ENCODE measurements at regions not wholly inside any gene's neighbourhood (a gene's known extent, or its start where the extent isn't known, plus 50 kb on each side); places are given as distances from the start of the nearest gene placed in this dataset.
A peak's percentile ranks its signal among the peaks of the same experiment; 100 is the strongest.

DNA sequence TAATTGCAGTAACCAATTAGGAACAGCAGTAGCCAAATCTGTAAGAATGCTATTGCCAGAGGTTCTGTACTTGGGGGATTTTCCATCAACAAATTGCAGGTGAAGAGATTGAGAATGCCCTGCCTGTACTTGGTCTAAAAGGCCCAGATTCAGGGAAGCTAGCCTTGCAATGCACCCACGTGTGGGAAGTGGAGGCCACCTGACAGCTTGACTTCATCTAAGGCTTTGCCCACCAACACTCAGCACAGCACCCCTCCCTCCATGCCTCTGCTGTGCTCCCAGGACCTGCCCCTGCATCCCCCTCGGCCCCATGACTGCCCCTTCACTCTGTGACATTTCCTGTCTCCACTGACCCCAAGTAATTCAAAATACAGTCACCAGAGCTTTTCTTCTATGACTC lies 79.1 kb upstream of the CDH5 start:
- 44 to 50% methylated on average over 2 of the region's 2 CpGs for WGBS, 2 donors
- H3K4me1 ChIP-seq, result no peaks in the 10 kb centered on the region
- H3K36me3 ChIP-seq (replicated peaks in 1 of 2; ENCODE audit: insufficient read depth in 1 of 2, low read depth in 2 of 2), result no peaks in the 10 kb centered on the region
- intact Hi-C loops (cut with DNase I), result no loop called here
- no peaks in the 10 kb centered on the region for H3K27me3 ChIP-seq
- DNase-seq (no peak), ATAC-seq (no peak)
- TF ChIP-seq CTCF (IDR thresholded peaks at IDR 0.05), result no peak
- no peak for TF ChIP-seq POLR2A (IDR thresholded peaks at IDR 0.05)
- no peaks in the 10 kb centered on the region for H3K9me3 ChIP-seq
- H3K4me3 ChIP-seq, result no peak overlapping the region
- H3K27ac ChIP-seq, result no peak overlapping the region

- TF ChIP-seq POLR2A (IDR thresholded peaks at IDR 0.05) (no peak), CTCF (IDR thresholded peaks at IDR 0.05) (no peak)
- WGBS, 2 donors, result 74 to 77% methylated on average over 9 of the region's 9 CpGs
- no peaks in the 10 kb centered on the region for H3K36me3 ChIP-seq (replicated peaks in 1 of 2; ENCODE audit: insufficient read depth in 1 of 2, low read depth in 2 of 2)
- H3K27me3 ChIP-seq, result no peaks in the 10 kb centered on the region
- no peaks in the 10 kb centered on the region for H3K9me3 ChIP-seq
- H3K4me1 ChIP-seq, result no peaks in the 10 kb centered on the region
- H3K4me3 ChIP-seq, result no peak overlapping the region
- DNase-seq (peak in 1 of 4 donors; percentile 2), ATAC-seq (no peak)
- intact Hi-C loops (cut with DNase I), result no loop called here
- H3K27ac ChIP-seq, result no peak overlapping the region
These were observed 80.0 kb upstream of the CDH5 start for GRCh38 chr16:66286527-66286926.

- no peak overlapping the region for H3K4me3 ChIP-seq
- no peaks in the 10 kb centered on the region for H3K4me1 ChIP-seq
- H3K27me3 ChIP-seq, result no peaks in the 10 kb centered on the region
- ATAC-seq (no peak), DNase-seq (no peak)
- H3K9me3 ChIP-seq, result peaks cover 0 to 5% (median 0%) of the 10 kb centered on the region in 3 donors
- intact Hi-C loops (cut with DNase I), result no loop called here
- WGBS, 2 donors, result 88% methylated on average over 1 of the region's 1 CpG; no CpG with 5 or more reads in 1 of the 2 donors
- no peaks in the 10 kb centered on the region for H3K36me3 ChIP-seq (replicated peaks in 1 of 2; ENCODE audit: insufficient read depth in 1 of 2, low read depth in 2 of 2)
- TF ChIP-seq POLR2A (IDR thresholded peaks at IDR 0.05) (no peak), CTCF (IDR thresholded peaks at IDR 0.05) (no peak)
- no peak overlapping the region for H3K27ac ChIP-seq
These were observed 87.8 kb upstream of the CDH5 start for GRCh38 chr16:66278604-66279262.

DNA sequence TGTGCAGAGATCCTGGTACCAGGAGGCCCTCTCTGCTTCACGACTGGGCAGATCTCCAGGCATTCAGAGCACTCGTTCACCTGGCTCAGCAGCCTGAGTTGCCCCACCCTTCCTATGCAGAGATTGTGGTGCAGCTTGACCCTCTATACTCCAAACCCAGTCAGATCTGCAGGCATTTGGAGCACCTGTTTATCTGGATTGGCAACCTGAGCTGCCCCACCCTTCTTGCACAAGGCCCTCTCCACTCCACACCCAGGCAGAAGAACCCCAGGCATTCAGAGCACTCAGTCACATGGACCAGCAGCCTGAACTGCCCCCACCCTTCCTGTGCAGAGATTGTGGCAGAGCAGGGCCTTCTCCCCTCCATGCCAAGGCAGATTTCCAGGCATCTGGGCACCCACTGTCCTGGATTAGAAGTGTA lies 88.4 kb upstream of the CDH5 start:
- intact Hi-C loops (cut with DNase I), result no loop called here
- 58% methylated on average over 2 of the region's 2 CpGs; no CpG with 5 or more reads in 1 of the 2 donors for WGBS, 2 donors
- ATAC-seq, result no peak
- no peak overlapping the region for H3K4me3 ChIP-seq
- H3K4me1 ChIP-seq, result no peaks in the 10 kb centered on the region
- peaks cover 0 to 5% (median 0%) of the 10 kb centered on the region in 3 donors for H3K9me3 ChIP-seq
- no peaks in the 10 kb centered on the region for H3K27me3 ChIP-seq
- H3K36me3 ChIP-seq (replicated peaks in 1 of 2; ENCODE audit: insufficient read depth in 1 of 2, low read depth in 2 of 2), result no peaks in the 10 kb centered on the region
- no peak overlapping the region for H3K27ac ChIP-seq
- DNase-seq, result no peak
- TF ChIP-seq POLR2A (IDR thresholded peaks at IDR 0.05), result no peak
- TF ChIP-seq CTCF (IDR thresholded peaks at IDR 0.05), result no peak
